Heart right ventricle (tissue), 16 donors: ENCODE measurements at regions not wholly inside any gene's neighbourhood (a gene's known extent, or its start where the extent isn't known, plus 50 kb on each side); places are given as distances from the start of the nearest gene placed in this dataset.
"Not testable (repeated sequence)": the region's sequence is repeated elsewhere in the genome, so short reads cannot be mapped to it uniquely, and the experiment has no call there.

Experiments
- ATAC-seq, 8 donors: fragments of 200-7000 bp; cut with Tn5 transposase; one replicate each; pipeline ENCODE4 v1.9.1; 2020; ENCODE audit warnings: mild to moderate bottlenecking in 8 of 8, moderate library complexity in 8 of 8, moderate number of reproducible peaks in 1 of 8
- DNase-seq, 2 donors: peaks; one replicate each; pipeline ENCODE4 v3.0.0-alpha.2; 2020
- H3K27ac ChIP-seq, 10 donors: fragments of 200-600 bp; sonication (generic) in 2 of 10; one replicate each; pipeline versions ENCODE4 v1.5.0 to v1.8.0; 2020 to 2022; ENCODE audit warnings: mild to moderate bottlenecking in 3 of 10
- H3K27me3 ChIP-seq, 7 donors: fragments of 200-600 bp; one replicate each; pipeline ENCODE4 v1.8.0; 2021 to 2022; ENCODE audit warnings: mild to moderate bottlenecking in 2 of 7
- H3K36me3 ChIP-seq, 9 donors: fragments of 200-600 bp; sonication (generic) in 1 of 9; one replicate each; pipeline versions ENCODE4 v1.5.0 to v1.8.0; 2020 to 2022; ENCODE audit warnings: mild to moderate bottlenecking in 2 of 9
- H3K4me1 ChIP-seq, 9 donors: fragments of 200-600 bp; sonication (generic) in 1 of 9; one replicate each; pipeline versions ENCODE4 v1.5.0 to v1.8.0; 2020 to 2022; ENCODE audit warnings: mild to moderate bottlenecking in 4 of 9
- H3K4me3 ChIP-seq, 10 donors: fragments of 200-600 bp; sonication (generic) in 2 of 10; one replicate each; pipeline versions ENCODE4 v1.5.0 to v1.8.0; 2020 to 2022; ENCODE audit warnings: mild to moderate bottlenecking in 7 of 10, moderate library complexity in 2 of 10
- H3K9me3 ChIP-seq, 11 donors: fragments of 200-600 bp in 10 of 11; sonication (generic) in 2 of 11; one replicate each; pipeline versions ENCODE4 v1.5.0 to v1.8.0; 2013 to 2022; ENCODE audit warnings: mild to moderate bottlenecking in 2 of 11, control low read depth in 1 of 11, moderate library complexity in 1 of 11
- WGBS, 2 donors: extraction: QIAGEN DNeasy Blood & Tissue Kit; methylation state at CpG; one replicate each; pipeline ENCODE4 v1.1.7; 2013; ENCODE audit warnings: inconsistent platforms in 1 of 2; 5-methylcytosine and 5-hydroxymethylcytosine counted together
- intact Hi-C, 10 donors: fragments of 100-400 bp; cut with DNase I; formaldehyde crosslinking; loops; one replicate each; pipeline versions ENCODE4 v1.11.1 to v1.14.2; 2022
- TF ChIP-seq, protein P1 (sequence below), 9 donors: fragments of 200-600 bp; sonication (generic) in 2 of 9; IDR thresholded peaks; one replicate each; pipeline versions ENCODE4 v1.5.0 to v1.8.0; 2021 to 2022; ENCODE audit warnings: antibody characterized with exemption in 9 of 9, mild to moderate bottlenecking in 5 of 9, moderate library complexity in 1 of 9
- donor health status: Arrhythmogenic right ventricular cardiomyopathy.
- donor health status: ischemic (EF 13 %, LVEDD 7.1; RV severe dilation, severe dysfunction).
- donor health status: healthy with polysubstance abuse.
- donor health status: DM: no; HTN: yes; CAD: no.
- donor health status: DM: no; HTN: no; CAD: no.
- donor health status: ischemic (EF 25% LVEDD 6.9; RV normal size, moderate dysfunction).
- donor health status: ischemic (EF 25% LVEDD 5.7; RV mildly dilated, moderate dysfunction).
- donor health status: healthy.
- donor health status: DM: yes; HTN: yes; CAD: no.
- donor health status: Ischemic cardiomyopathy.
- donor health status: ischemic (EF 35%, LVEDD 5.7; RV mildly dilated, moderate dysfunction).
- donor health status: nonischemic (EF 11% LVEDD 7.7; RV severe dilation, severe dysfunction).
- donor health status: DM: yes; HTN: yes; CAD: no.
- donor health status: PGD.
- donor health status: ischemic (EF 29% LVEDD 5.4; RV normal size, mild dysfunction).
- donor health status: nonischemic (EF 23%, LVEDD 6.1; RV moderate dilation, normal function).

DNA sequence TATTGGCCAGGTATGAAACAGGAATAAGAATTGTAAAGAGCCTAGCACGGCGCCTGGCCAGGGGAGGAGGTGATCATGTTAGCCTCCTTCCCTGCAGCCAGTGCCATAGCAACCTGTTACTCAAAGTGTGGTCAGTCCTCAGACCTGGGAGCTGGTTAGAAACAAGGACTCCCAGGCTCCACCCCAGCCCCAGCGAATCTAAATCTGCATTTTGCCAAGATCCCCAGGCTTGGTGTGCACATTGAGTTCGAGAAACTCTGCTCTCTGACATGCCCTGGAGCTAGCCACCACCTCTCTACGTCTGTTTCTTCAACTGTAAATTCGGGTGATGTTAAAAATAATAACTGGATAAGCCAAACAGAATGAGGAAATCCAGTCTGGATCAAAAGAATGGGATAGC, 56.1 kb upstream of the ALX4 start:
- intact Hi-C loops, result loop anchor here in 1 of 10 donors (10.0 kb wide), 1 partner anchor 89 kb away; no protein-coding TSS in a partner anchor
- no peak for ATAC-seq
- 82 to 84% methylated on average over 6 of the region's 6 CpGs for whole genome bisulfite sequencing, 2 donors

GRCh38 chr11:44366741-44367140, 56.8 kb upstream of the ALX4 start:
- ATAC-seq (no peak), DNase-seq (no peak)
- WGBS, 2 donors, result 76 to 79% methylated on average over 8 of the region's 8 CpGs
- Histone ChIP-seq H3K27me3 (peaks cover 0 to 26% (median 0%) of the 10 kb centered on the region in 7 donors), H3K27ac (no peak overlapping the region), H3K4me1 (no peaks in the 10 kb centered on the region), H3K4me3 (no peak overlapping the region), H3K36me3 (no peaks in the 10 kb centered on the region), H3K9me3 (peaks cover 0 to 12% (median 0%) of the 10 kb centered on the region in 11 donors)
- intact Hi-C loops, result loop anchor here in 1 of 10 donors (10.0 kb wide), 1 partner anchor 88 kb away; no protein-coding TSS in a partner anchor
- TF ChIP-seq, protein P1, sequence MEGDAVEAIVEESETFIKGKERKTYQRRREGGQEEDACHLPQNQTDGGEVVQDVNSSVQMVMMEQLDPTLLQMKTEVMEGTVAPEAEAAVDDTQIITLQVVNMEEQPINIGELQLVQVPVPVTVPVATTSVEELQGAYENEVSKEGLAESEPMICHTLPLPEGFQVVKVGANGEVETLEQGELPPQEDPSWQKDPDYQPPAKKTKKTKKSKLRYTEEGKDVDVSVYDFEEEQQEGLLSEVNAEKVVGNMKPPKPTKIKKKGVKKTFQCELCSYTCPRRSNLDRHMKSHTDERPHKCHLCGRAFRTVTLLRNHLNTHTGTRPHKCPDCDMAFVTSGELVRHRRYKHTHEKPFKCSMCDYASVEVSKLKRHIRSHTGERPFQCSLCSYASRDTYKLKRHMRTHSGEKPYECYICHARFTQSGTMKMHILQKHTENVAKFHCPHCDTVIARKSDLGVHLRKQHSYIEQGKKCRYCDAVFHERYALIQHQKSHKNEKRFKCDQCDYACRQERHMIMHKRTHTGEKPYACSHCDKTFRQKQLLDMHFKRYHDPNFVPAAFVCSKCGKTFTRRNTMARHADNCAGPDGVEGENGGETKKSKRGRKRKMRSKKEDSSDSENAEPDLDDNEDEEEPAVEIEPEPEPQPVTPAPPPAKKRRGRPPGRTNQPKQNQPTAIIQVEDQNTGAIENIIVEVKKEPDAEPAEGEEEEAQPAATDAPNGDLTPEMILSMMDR (IDR thresholded peaks at IDR 0.05), result no peak

More for the DNA sequence above, 56.1 kb upstream of the ALX4 start:
- H3K27ac ChIP-seq, result no peak overlapping the region
- TF ChIP-seq, protein P1 (IDR thresholded peaks at IDR 0.05), result no peak
- no peak overlapping the region for H3K4me3 ChIP-seq
- peaks cover 0 to 12% (median 0%) of the 10 kb centered on the region in 11 donors for H3K9me3 ChIP-seq
- H3K4me1 ChIP-seq, result no peaks in the 10 kb centered on the region
- DNase-seq, result no peak
- no peaks in the 10 kb centered on the region for H3K36me3 ChIP-seq
- H3K27me3 ChIP-seq, result peaks cover 0 to 28% (median 0%) of the 10 kb centered on the region in 7 donors

GRCh38 chr11:44367452-44367851, 57.5 kb upstream of the ALX4 start:
- Histone ChIP-seq H3K27me3 (peaks cover 0 to 19% (median 0%) of the 10 kb centered on the region in 7 donors), H3K36me3 (no peaks in the 10 kb centered on the region), H3K9me3 (peaks cover 0 to 12% (median 0%) of the 10 kb centered on the region in 11 donors), H3K4me1 (no peaks in the 10 kb centered on the region), H3K4me3 (no peak overlapping the region), H3K27ac (no peak overlapping the region)
- intact Hi-C loops, result loop anchor here in 1 of 10 donors (10.0 kb wide), 1 partner anchor 87 kb away; no protein-coding TSS in a partner anchor
- DNase-seq, result no peak
- no peak for ATAC-seq
- TF ChIP-seq, protein P1 (IDR thresholded peaks at IDR 0.05), result no peak
- 94 to 98% methylated on average over 1 of the region's 1 CpG for WGBS, 2 donors

DNA sequence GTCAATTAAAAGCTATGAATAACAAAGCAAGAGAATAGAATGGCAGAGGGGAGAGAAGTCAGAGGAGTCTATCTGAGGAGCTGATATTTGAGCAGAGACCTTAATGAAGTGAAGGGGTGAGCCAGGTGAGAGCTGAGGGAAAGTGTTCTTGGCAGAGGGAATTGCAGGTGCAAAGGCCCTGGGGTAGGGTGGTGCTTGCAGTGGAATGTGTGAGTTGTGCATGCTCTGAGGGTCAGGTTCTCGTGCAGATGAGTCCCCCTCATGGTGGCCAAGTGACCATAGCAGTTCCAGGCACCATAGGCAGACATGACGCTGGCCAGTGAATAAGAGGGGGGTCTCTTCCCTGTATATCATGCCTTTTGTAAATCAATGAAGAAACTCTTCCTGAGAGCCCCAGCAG, 58.9 kb upstream of the ALX4 start:
- no peak for DNase-seq
- H3K9me3 ChIP-seq, result peaks cover 0 to 5% (median 0%) of the 10 kb centered on the region in 11 donors
- H3K4me3 ChIP-seq, result no peak overlapping the region
- intact Hi-C loops, result loop anchor here in 1 of 10 donors (10.0 kb wide), 1 partner anchor 86 kb away; no protein-coding TSS in a partner anchor
- ATAC-seq, result no peak
- H3K27me3 ChIP-seq, result peaks cover 0 to 15% (median 0%) of the 10 kb centered on the region in 7 donors
- TF ChIP-seq, protein P1 (IDR thresholded peaks at IDR 0.05), result no peak
- no peaks in the 10 kb centered on the region for H3K4me1 ChIP-seq
- H3K27ac ChIP-seq, result no peak overlapping the region
- WGBS, 2 donors, result 84 to 88% methylated on average over 2 of the region's 2 CpGs
- no peaks in the 10 kb centered on the region for H3K36me3 ChIP-seq

DNA sequence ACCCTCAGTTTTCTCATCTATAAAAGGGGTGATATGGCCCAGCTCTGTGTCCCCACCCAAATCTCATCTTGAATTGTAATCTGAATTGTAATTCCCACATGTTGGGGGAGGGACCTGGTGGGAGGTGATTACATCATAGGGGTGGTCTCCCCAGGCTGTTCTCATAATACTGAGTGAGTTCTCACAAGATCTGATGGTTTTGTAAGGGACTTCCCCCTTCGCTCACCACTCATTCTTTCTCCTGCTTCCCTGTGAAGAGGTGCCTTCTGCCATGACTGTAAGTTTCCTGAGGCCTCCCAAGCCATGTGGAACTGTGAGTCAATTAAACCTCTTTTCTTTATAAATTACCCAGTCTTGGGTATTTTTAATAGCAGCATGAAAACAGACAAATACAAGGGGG, 61.1 kb upstream of the ALX4 start:
- H3K4me3 ChIP-seq, DNase-seq, H3K9me3 ChIP-seq, H3K4me1 ChIP-seq, H3K27ac ChIP-seq, H3K36me3 ChIP-seq, intact Hi-C loops, H3K27me3 ChIP-seq, ATAC-seq: not testable (repeated sequence)
- WGBS, 2 donors, result 97 to 100% methylated on average over 1 of the region's 1 CpG
